Stimulated activated naive CD4-positive, alpha-beta T cell (primary cell): ENCODE measurements at regions not wholly inside any gene's neighbourhood (a gene's known extent, or its start where the extent isn't known, plus 50 kb on each side); places are given as distances from the start of the nearest gene placed in this dataset.
"Not testable (repeated sequence)": the region's sequence is repeated elsewhere in the genome, so short reads cannot be mapped to it uniquely, and the experiment has no call there.

Experiments used
- DNase-seq, 6 experiments: peaks; one replicate each; lab custom pipeline; 2025; lab: John Stamatoyannopoulos, UW

DNA sequence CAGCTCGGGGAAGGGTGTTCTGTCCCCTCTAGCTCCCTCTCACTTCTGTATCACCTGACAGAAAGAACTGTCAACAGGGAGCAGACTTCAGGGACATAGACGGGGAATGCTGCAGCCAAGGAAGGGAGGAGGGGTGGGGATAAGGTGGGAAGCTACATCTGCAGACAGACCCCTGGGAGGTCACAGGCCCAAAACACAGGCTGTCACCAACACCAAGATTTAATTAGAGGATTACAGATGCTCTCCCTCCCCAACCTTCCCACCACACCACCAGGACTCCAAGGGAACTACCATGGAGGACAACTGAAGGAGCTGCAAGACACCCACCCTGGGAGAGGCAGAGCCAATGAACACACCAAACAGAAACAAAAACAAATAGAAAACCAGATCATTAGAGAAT is 425.2 kb upstream of the VSTM2A start:
- DNase-seq, result no peak

- no peak for DNase-seq
Measured at GRCh38 chr7:54129035-54129434, 413.1 kb upstream of the VSTM2A start.

DNA sequence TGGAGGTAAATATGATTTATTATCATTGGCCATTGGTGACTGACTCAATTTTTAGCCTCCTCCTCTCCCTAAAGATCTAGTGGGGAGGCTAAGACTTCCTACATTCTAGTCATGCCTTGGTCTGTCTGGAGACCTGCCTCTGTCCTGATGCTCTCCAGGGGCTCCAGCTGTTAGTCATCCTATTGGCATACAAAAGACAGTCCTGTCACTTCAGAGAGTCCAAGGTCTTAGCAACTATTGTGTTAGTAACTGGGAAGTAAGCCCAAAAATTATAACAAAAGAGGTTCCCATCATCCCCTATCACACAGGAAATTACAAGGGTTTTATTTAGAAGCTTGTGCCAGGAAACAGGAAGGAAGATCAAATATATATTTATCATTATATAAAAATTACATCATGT is 400.6 kb upstream of the VSTM2A start:
- no peak for DNase-seq

GRCh38 chr7:54145716-54146115 is 396.5 kb upstream of the VSTM2A start:
- no peak for DNase-seq

- no peak for DNase-seq
Measured at GRCh38 chr7:54153462-54153861, 388.7 kb upstream of the VSTM2A start.

GRCh38 chr7:54159088-54159487 is 383.1 kb upstream of the VSTM2A start:
- no peak for DNase-seq

DNA sequence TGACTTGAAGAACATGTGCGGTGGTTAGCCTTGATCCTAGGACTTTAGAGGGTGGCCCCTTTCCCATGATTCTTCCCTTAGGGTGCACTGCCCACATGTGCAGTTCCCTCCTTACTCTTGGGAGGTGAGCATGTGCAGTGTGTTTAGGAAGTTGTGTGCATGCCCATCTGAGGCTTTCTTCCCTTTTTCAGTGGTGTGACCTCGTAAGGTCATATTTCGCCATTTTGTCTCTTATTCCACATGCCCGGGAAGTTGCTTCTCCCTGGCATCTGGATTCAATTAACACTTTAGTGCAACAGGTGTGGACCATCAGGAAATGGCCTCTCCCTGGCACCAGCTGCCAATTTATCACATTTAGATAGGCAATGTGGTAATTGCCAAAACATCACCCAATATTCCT is 380.6 kb upstream of the VSTM2A start:
- no peak for DNase-seq

DNA sequence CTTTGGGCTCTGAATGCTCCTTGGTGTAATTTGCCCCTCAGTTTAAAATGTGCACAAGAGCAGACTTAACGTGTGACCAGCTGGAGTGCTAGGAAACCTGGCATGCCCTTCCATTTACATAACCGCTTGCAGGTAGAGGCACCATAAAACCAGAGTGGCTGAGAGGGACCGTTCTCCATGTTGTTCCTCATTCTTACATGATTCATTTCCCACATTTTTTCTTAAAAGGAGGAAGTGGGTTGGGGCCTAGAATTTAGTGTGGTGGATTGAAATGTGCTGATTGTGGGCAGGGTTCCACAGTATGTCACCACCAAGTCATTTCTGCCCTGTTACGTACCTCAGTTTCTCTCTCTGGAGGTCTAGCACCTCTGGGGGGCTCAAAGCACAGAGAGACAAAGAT is 375.8 kb upstream of the VSTM2A start:
- DNase-seq, result no peak

DNA sequence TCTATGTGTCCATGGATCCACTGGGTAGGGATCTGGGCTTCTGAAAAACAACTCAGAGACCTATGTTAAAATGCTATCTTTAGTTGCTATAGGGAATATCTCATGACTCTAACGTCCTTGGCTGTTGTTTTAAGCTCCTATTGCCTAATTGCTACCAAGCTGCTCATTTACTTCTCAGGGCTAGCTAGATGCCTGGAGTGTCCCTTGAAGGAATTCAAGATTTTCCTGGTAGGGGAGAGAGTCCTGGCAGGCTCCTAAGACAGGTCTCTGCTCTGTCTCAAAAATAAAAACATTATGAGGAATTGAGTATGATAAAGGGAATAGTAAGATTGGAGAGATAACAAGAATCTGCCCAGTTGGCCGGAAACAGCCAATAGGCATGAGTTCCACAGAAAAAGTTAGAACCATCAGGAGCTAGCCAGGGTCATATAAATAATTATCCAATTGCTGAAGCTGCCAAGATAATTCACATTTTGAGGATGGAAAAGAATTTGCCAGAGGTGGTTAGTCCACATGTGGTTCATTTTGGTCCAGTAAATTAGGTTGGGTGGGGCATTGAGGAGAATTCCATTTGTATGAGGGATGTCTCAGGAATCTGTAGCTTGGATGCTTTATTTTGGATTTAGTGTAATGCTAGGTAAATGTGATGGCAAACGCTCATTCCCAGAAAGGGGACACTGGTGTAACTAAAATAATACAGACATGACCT is 362.7 kb upstream of the VSTM2A start:
- no peak for DNase-seq

DNA sequence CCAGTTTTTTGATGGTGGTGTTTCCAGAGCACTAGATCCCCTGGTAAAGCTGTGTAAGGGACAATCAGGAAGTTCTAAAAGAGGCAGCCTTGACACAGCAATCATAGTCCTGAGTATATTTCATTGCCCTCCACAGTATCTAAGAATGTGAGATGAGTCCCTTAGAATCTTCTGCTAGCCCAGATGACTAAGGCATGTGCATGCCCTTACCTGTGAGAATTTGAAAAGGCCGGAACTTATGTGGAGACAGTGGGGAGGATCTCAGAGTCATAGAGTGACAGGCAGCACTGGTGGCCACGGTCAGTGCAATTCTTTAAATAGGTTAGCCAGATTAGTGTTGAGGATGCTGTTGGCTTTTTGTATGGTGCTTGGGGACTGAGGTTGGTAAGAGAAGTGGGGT is 361.4 kb upstream of the VSTM2A start:
- no peak for DNase-seq

GRCh38 chr7:54183055-54183454 is 359.1 kb upstream of the VSTM2A start:
- no peak for DNase-seq

- no peak for DNase-seq
Measured at GRCh38 chr7:54186336-54186735, 355.8 kb upstream of the VSTM2A start.

- no peak for DNase-seq
Measured at GRCh38 chr7:54187886-54188685, 354.1 kb upstream of the VSTM2A start.

DNA sequence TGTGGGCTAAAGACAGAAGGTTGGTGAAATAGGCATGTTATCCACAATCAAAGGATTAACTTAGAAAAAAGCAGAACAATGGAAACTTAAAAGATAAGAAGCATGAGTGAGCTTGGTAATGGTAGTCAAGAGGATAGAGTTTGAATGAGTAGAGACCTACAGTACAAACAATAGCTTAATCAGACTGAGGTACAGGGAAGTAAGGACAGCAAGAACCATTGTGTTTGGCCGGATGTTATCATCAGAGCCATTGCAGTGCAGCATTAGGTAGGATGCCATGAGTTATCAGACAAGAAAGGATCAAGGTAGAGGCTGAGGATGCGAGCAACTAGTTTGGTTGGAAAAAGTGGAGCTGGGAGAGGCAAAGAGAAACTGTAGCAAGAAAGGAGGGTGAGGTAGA is 353.3 kb upstream of the VSTM2A start:
- DNase-seq, result no peak

DNA sequence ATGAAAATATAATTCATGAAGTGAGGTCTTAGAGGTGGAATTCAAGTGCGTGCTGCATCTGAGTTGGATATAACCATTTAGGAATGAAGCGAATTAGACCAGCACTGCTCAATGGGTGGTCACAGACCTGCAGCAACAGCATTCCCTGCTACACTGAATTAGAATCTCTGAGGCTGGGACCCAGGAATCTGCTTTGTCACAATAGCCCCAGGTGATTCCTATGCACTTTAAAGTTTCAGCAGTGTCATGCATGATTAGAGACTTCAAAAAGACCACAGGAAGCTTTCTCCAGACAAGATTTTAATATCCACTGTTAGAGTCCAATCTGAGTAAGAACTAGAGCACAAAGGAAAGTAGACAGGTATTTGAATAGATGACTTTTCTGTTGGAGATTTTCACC is 352.8 kb upstream of the VSTM2A start:
- no peak for DNase-seq

DNA sequence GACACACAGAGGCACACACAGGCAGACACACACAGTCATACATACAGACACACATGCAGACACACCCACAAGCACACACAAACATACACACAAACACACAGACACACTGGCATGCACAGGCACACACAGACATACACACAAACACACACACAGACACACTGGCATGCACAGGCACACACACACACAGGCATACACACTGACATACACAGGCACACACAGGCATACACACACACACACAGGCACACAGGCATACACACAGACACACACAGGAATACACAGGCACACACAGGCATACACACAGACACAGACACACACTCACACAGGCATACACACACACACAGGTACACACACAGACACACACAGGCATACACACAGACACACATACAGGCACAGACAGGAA is 340.7 kb upstream of the VSTM2A start:
- DNase-seq, result no peak

DNA sequence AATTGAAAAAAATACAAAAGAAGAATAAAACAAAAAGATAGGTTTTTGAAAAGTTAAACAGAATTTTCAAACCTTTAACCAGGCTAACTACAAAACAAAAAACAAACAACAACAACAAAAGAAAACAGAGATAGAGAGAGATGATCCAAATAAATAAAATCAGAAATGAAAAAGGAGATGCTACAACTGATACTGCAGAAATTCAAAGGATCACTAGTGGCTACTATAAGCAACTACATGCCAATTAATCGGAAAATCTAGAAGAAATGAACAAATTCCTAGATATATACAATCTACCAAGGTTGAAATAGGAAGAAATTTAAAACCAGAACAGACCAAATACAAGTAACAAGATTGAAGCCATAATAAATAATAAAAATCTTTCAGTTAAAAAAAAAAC is 326.8 kb upstream of the VSTM2A start:
- no peak for DNase-seq

- DNase-seq, result not testable (repeated sequence)
Measured at GRCh38 chr7:54226030-54226429, 316.1 kb upstream of the VSTM2A start.

DNA sequence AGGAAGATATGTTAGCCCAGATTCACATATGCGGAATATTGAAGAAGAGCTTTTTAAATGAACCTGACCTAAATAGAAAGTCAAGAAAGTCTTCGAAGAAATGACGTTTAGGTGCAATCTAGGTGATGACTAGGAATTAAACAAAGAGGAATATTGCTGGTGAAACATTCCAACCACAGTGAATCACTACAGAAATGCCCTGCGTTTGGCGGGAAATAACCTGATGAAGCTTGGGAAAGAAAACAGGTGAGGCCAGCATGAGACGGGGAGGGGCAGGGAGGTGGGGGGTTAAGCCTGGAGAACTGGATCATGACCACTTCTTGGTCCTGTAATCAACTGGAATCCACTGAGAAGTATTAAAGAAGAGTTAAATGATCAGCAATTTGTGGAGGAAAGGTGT is 299.4 kb upstream of the VSTM2A start:
- DNase-seq, result no peak

DNA sequence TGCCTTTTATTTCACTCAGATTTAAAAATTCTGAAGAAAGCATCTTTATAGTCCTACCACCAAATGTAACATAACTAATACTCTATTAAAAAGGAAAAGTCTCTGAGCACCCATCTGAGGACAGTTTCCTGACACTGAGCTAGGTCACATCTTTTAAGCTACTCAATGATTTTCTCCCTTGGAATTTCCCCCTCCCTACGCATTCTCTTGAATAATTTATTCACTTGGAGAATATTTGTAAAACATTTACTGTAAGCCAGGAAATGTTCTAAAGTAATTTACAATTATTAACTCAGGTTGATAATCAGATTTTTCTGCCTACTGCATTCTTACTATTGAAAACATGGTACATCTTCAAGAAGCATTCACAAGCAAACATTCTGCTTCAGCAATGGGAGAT is 297.2 kb upstream of the VSTM2A start:
- no peak for DNase-seq

- no peak for DNase-seq
Measured at GRCh38 chr7:54249686-54250085, 292.5 kb upstream of the VSTM2A start.

DNA sequence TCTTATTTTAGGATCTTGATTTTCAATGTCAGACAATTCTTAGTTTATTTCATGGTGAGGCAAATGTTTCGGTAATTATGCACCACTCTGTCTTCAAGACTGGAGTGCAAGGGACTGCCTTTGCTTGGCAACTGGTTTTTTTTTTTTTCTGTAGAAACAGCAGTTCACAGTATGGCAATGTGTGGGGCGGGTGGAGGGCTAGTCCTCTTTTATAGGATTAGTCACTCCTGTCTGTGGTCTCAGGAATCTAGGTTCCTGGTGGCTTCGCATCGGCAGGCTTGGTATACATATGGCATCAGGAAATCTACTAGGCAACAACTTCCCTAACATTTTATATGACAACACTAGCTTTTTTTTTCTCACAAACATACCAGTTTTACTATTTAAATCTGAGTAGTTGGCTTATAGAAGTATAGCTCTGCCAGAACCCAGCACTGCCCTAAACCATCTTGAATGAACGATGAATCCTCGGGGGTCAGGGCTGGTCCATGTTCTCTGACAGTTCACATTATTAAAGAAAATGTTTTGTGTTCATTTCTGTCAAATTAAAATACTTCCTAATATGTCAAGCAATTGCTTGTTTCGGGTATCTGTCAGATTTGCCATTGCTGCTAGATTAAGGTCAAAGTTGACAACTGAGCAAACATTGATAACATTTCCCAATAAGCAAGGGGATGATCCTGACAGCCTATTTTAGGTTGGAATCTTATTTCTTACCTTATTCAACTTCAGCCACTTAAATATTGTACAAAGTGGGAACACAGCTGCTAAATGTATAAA is 289.7 kb upstream of the VSTM2A start:
- DNase-seq, result no peak

DNA sequence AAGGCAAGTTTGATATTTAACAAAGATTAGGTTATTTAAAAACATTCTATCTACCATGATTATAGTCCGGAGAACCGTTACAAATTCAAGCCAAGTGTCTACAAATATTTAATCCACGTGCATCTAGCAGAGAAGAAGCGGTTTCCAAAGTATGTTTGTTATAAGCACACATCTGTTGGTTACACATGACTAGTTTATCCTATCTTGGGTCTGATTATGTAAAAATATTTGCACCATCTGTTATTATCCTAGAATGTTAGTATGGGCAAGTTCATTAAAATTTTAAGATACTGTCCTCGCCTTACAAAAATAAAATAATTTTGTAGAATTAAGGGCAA is 289.2 kb upstream of the VSTM2A start:
- no peak for DNase-seq
